Ramos (cell line): ENCODE measurements at regions not wholly inside any gene's neighbourhood (a gene's known extent, or its start where the extent isn't known, plus 50 kb on each side); places are given as distances from the start of the nearest gene placed in this dataset.

Experiments
- in situ Hi-C: fragments of 300-500 bp; cut with MboI; formaldehyde crosslinking; loops from one replicate; pipeline ENCODE4 v1.14.3; 2022; ENCODE audit warnings: low sequenced_read_pairs; ENCODE audit not compliant: unreplicated experiment

GRCh38 chr21:41071258-41072171 lies 96.4 kb upstream of the BACE2 start:
- in situ Hi-C loops: no loop called here

- in situ Hi-C loops: no loop called here
Observed at GRCh38 chr21:41073558-41073957, 94.4 kb upstream of the BACE2 start.

GRCh38 chr21:41074396-41075184 lies 93.4 kb upstream of the BACE2 start:
- in situ Hi-C loops: no loop called here

GRCh38 chr21:41075656-41076055 lies 92.3 kb upstream of the BACE2 start:
- in situ Hi-C loops: no loop called here

- in situ Hi-C loops: no loop called here
Observed at GRCh38 chr21:41076064-41076463, 91.9 kb upstream of the BACE2 start.

- in situ Hi-C loops: no loop called here
Observed at GRCh38 chr21:41079159-41079558, 88.8 kb upstream of the BACE2 start.

GRCh38 chr21:41080485-41081121 lies 87.4 kb upstream of the BACE2 start:
- in situ Hi-C loops: no loop called here

- in situ Hi-C loops: no loop called here
Observed at GRCh38 chr21:41086569-41086968, 81.4 kb upstream of the BACE2 start.

GRCh38 chr21:41090981-41091380 lies 77.0 kb upstream of the BACE2 start:
- in situ Hi-C loops: no loop called here

GRCh38 chr21:41091616-41092015 lies 76.3 kb upstream of the BACE2 start:
- in situ Hi-C loops: no loop called here

- in situ Hi-C loops: no loop called here
Observed at GRCh38 chr21:41092312-41092711, 75.6 kb upstream of the BACE2 start.

- in situ Hi-C loops: no loop called here
Observed at GRCh38 chr21:41095983-41096382, 72.0 kb upstream of the BACE2 start.

GRCh38 chr21:41098076-41098475 lies 69.9 kb upstream of the BACE2 start:
- in situ Hi-C loops: no loop called here

- in situ Hi-C loops: no loop called here
Observed at GRCh38 chr21:41098481-41099042, 69.4 kb upstream of the BACE2 start.

- in situ Hi-C loops: no loop called here
Observed at GRCh38 chr21:41100826-41101550, 67.0 kb upstream of the BACE2 start.

GRCh38 chr21:41102281-41102680 lies 65.7 kb upstream of the BACE2 start:
- in situ Hi-C loops: no loop called here

- in situ Hi-C loops: no loop called here
Observed at GRCh38 chr21:41107602-41108001, 60.4 kb upstream of the BACE2 start.

- in situ Hi-C loops: no loop called here
Observed at GRCh38 chr21:41108668-41109585, 59.0 kb upstream of the BACE2 start.

- in situ Hi-C loops: no loop called here
Observed at GRCh38 chr21:41110161-41110560, 57.8 kb upstream of the BACE2 start.
